ENCODE measurements at regions not wholly inside any gene's neighbourhood (a gene's known extent, or its start where the extent isn't known, plus 50 kb on each side); places are given as distances from the start of the nearest gene placed in this dataset.
A peak's percentile ranks its signal among the peaks of the same experiment; 100 is the strongest.

GRCh38 chr7:27345164-27345887 is 102.7 kb downstream of the EVX1 start:
- no peak overlapping the region for H3K9ac ChIP-seq (ENCODE audit: low read length)
- peaks cover 2% of the 10 kb centered on the region for H3K4me1 ChIP-seq (ENCODE audit: control insufficient read depth, insufficient read depth, low read length)
- H3K4me3 ChIP-seq (ENCODE audit: low read length), result no peak overlapping the region
- no peaks in the 10 kb centered on the region for H3K27me3 ChIP-seq (ENCODE audit: control insufficient read depth, insufficient read depth, low read length)
- H3K36me3 ChIP-seq (ENCODE audit: control insufficient read depth, insufficient read depth, low read length), result no peaks in the 10 kb centered on the region
- no peak overlapping the region for H3K27ac ChIP-seq (ENCODE audit: low read depth, low read length)

GRCh38 chr7:27345997-27346396 is 103.4 kb downstream of the EVX1 start:
- no peak overlapping the region for H3K9ac ChIP-seq (ENCODE audit: low read length)
- H3K4me1 ChIP-seq (ENCODE audit: control insufficient read depth, insufficient read depth, low read length), result peaks cover 2% of the 10 kb centered on the region
- no peak overlapping the region for H3K4me3 ChIP-seq (ENCODE audit: low read length)

GRCh38 chr7:27346531-27347275 is 104.1 kb downstream of the EVX1 start:
- peak overlapping the region; percentile 37 for H3K27ac ChIP-seq (ENCODE audit: low read depth, low read length)
- H3K4me1 ChIP-seq (ENCODE audit: control insufficient read depth, insufficient read depth, low read length), result peaks cover 2% of the 10 kb centered on the region
- no peaks in the 10 kb centered on the region for H3K27me3 ChIP-seq (ENCODE audit: control insufficient read depth, insufficient read depth, low read length)
- H3K9ac ChIP-seq (ENCODE audit: low read length), result no peak overlapping the region
- H3K4me3 ChIP-seq (ENCODE audit: low read length), result peak overlapping the region; percentile 28
- no peaks in the 10 kb centered on the region for H3K36me3 ChIP-seq (ENCODE audit: control insufficient read depth, insufficient read depth, low read length)

More at GRCh38 chr7:27345997-27346396, 103.4 kb downstream of the EVX1 start:
- Histone ChIP-seq H3K27me3 (ENCODE audit: control insufficient read depth, insufficient read depth, low read length) (no peaks in the 10 kb centered on the region), H3K36me3 (ENCODE audit: control insufficient read depth, insufficient read depth, low read length) (no peaks in the 10 kb centered on the region), H3K27ac (ENCODE audit: low read depth, low read length) (no peak overlapping the region)

GRCh38 chr7:27347276-27347640 is 104.7 kb downstream of the EVX1 start:
- Histone ChIP-seq H3K4me3 (ENCODE audit: low read length) (peak overlapping the region; percentile 28), H3K27ac (ENCODE audit: low read depth, low read length) (peak overlapping the region; percentile 37), H3K36me3 (ENCODE audit: control insufficient read depth, insufficient read depth, low read length) (no peaks in the 10 kb centered on the region), H3K9ac (ENCODE audit: low read length) (no peak overlapping the region), H3K27me3 (ENCODE audit: control insufficient read depth, insufficient read depth, low read length) (no peaks in the 10 kb centered on the region), H3K4me1 (ENCODE audit: control insufficient read depth, insufficient read depth, low read length) (peaks cover 2% of the 10 kb centered on the region)

GRCh38 chr7:27349621-27350020 is 107.0 kb downstream of the EVX1 start:
- H3K4me1 ChIP-seq (ENCODE audit: control insufficient read depth, insufficient read depth, low read length), result peaks cover 2% of the 10 kb centered on the region
- no peak overlapping the region for H3K9ac ChIP-seq (ENCODE audit: low read length)
- H3K4me3 ChIP-seq (ENCODE audit: low read length), result no peak overlapping the region
- no peaks in the 10 kb centered on the region for H3K36me3 ChIP-seq (ENCODE audit: control insufficient read depth, insufficient read depth, low read length)
- no peak overlapping the region for H3K27ac ChIP-seq (ENCODE audit: low read depth, low read length)
- H3K27me3 ChIP-seq (ENCODE audit: control insufficient read depth, insufficient read depth, low read length), result no peaks in the 10 kb centered on the region

- H3K36me3 ChIP-seq (ENCODE audit: control insufficient read depth, insufficient read depth, low read length), result no peaks in the 10 kb centered on the region
- H3K4me3 ChIP-seq (ENCODE audit: low read length), result no peak overlapping the region
- no peak overlapping the region for H3K9ac ChIP-seq (ENCODE audit: low read length)
- H3K27ac ChIP-seq (ENCODE audit: low read depth, low read length), result no peak overlapping the region
- H3K27me3 ChIP-seq (ENCODE audit: control insufficient read depth, insufficient read depth, low read length), result no peaks in the 10 kb centered on the region
- peaks cover 2% of the 10 kb centered on the region for H3K4me1 ChIP-seq (ENCODE audit: control insufficient read depth, insufficient read depth, low read length)
Observed at GRCh38 chr7:27351137-27351536, 108.5 kb downstream of the EVX1 start.

GRCh38 chr7:27351786-27352185 is 109.2 kb downstream of the EVX1 start:
- Histone ChIP-seq H3K4me3 (ENCODE audit: low read length) (no peak overlapping the region), H3K27me3 (ENCODE audit: control insufficient read depth, insufficient read depth, low read length) (no peaks in the 10 kb centered on the region), H3K27ac (ENCODE audit: low read depth, low read length) (no peak overlapping the region), H3K4me1 (ENCODE audit: control insufficient read depth, insufficient read depth, low read length) (no peaks in the 10 kb centered on the region), H3K36me3 (ENCODE audit: control insufficient read depth, insufficient read depth, low read length) (no peaks in the 10 kb centered on the region), H3K9ac (ENCODE audit: low read length) (no peak overlapping the region)

- Histone ChIP-seq H3K4me1 (ENCODE audit: control insufficient read depth, insufficient read depth, low read length) (no peaks in the 10 kb centered on the region), H3K27ac (ENCODE audit: low read depth, low read length) (no peak overlapping the region), H3K36me3 (ENCODE audit: control insufficient read depth, insufficient read depth, low read length) (no peaks in the 10 kb centered on the region), H3K4me3 (ENCODE audit: low read length) (no peak overlapping the region), H3K27me3 (ENCODE audit: control insufficient read depth, insufficient read depth, low read length) (no peaks in the 10 kb centered on the region), H3K9ac (ENCODE audit: low read length) (no peak overlapping the region)
Observed at GRCh38 chr7:27359181-27360125, 116.9 kb downstream of the EVX1 start.

- Histone ChIP-seq H3K27ac (ENCODE audit: low read depth, low read length) (no peak overlapping the region), H3K9ac (ENCODE audit: low read length) (no peak overlapping the region), H3K36me3 (ENCODE audit: control insufficient read depth, insufficient read depth, low read length) (no peaks in the 10 kb centered on the region), H3K4me1 (ENCODE audit: control insufficient read depth, insufficient read depth, low read length) (peaks cover 3% of the 10 kb centered on the region), H3K4me3 (ENCODE audit: low read length) (no peak overlapping the region), H3K27me3 (ENCODE audit: control insufficient read depth, insufficient read depth, low read length) (no peaks in the 10 kb centered on the region)
Observed at GRCh38 chr7:27361522-27361921, 118.9 kb downstream of the EVX1 start.

GRCh38 chr7:27362026-27362425 is 119.4 kb downstream of the EVX1 start:
- no peaks in the 10 kb centered on the region for H3K27me3 ChIP-seq (ENCODE audit: control insufficient read depth, insufficient read depth, low read length)
- no peaks in the 10 kb centered on the region for H3K36me3 ChIP-seq (ENCODE audit: control insufficient read depth, insufficient read depth, low read length)
- no peak overlapping the region for H3K9ac ChIP-seq (ENCODE audit: low read length)
- no peak overlapping the region for H3K27ac ChIP-seq (ENCODE audit: low read depth, low read length)
- H3K4me1 ChIP-seq (ENCODE audit: control insufficient read depth, insufficient read depth, low read length), result peaks cover 3% of the 10 kb centered on the region
- no peak overlapping the region for H3K4me3 ChIP-seq (ENCODE audit: low read length)

- no peaks in the 10 kb centered on the region for H3K27me3 ChIP-seq (ENCODE audit: control insufficient read depth, insufficient read depth, low read length)
- no peak overlapping the region for H3K9ac ChIP-seq (ENCODE audit: low read length)
- no peaks in the 10 kb centered on the region for H3K36me3 ChIP-seq (ENCODE audit: control insufficient read depth, insufficient read depth, low read length)
- H3K27ac ChIP-seq (ENCODE audit: low read depth, low read length), result peak overlapping the region; percentile 56
- peaks cover 3% of the 10 kb centered on the region for H3K4me1 ChIP-seq (ENCODE audit: control insufficient read depth, insufficient read depth, low read length)
- no peak overlapping the region for H3K4me3 ChIP-seq (ENCODE audit: low read length)
Observed at GRCh38 chr7:27364344-27364758, 121.7 kb downstream of the EVX1 start.
